Calu3 (cell line): ENCODE measurements at regions not wholly inside any gene's neighbourhood (a gene's known extent, or its start where the extent isn't known, plus 50 kb on each side); places are given as distances from the start of the nearest gene placed in this dataset.

ENCODE experiments used
- BruUV-seq: library from RNA; stranded (reverse); fragments of 400-500 nt; replicated peaks from 2 replicates; lab custom pipeline; 2021; lab: Mats Ljungman, UMichigan
- CTCF ChIA-PET: fragments of 300-600 bp; sonication (Branson Sonifier 250); formaldehyde crosslinking; loops from one replicate; lab custom pipeline; 2022; ENCODE audit warnings: antibody characterized with exemption; lab: Charles Lee
- DNase-seq: peaks from one replicate; pipeline ENCODE4 v3.0.0; 2022
- H3K27ac Mint-ChIP-seq: one replicate; pipeline ENCODE4 v1.8.0; 2022; ENCODE audit warnings: mixed read lengths; ENCODE audit not compliant: unreplicated experiment
- H3K27me3 Mint-ChIP-seq: one replicate; pipeline ENCODE4 v1.8.0; 2022; ENCODE audit warnings: mixed read lengths; ENCODE audit not compliant: unreplicated experiment
- H3K36me3 Mint-ChIP-seq: one replicate; pipeline ENCODE4 v1.8.0; 2022; ENCODE audit warnings: mild to moderate bottlenecking, moderate library complexity, mixed read lengths; ENCODE audit not compliant: insufficient read depth, unreplicated experiment
- H3K4me1 Mint-ChIP-seq: one replicate; pipeline ENCODE4 v1.8.0; 2022; ENCODE audit warnings: mild to moderate bottlenecking, low read depth, mixed read lengths; ENCODE audit not compliant: unreplicated experiment
- H3K4me3 Mint-ChIP-seq: one replicate; pipeline ENCODE4 v1.8.0; 2022; ENCODE audit warnings: mild to moderate bottlenecking, low read depth, moderate library complexity, mixed read lengths; ENCODE audit not compliant: unreplicated experiment
- H3K9me3 Mint-ChIP-seq: one replicate; pipeline ENCODE4 v1.8.0; 2022; ENCODE audit warnings: low read depth, mixed read lengths; ENCODE audit not compliant: unreplicated experiment
- CTCF ChIP-seq: fragments of 200-600 bp; IDR thresholded peaks from one replicate; pipeline ENCODE4 v1.8.0; 2022; ENCODE audit warnings: antibody characterized with exemption; ENCODE audit not compliant: unreplicated experiment
- intact Hi-C: fragments of 100-400 bp; cut with micrococcal nuclease; formaldehyde crosslinking; loops from one replicate; pipeline ENCODE4 v1.10.0; 2022; ENCODE audit not compliant: unreplicated experiment

GRCh38 chr11:27830206-27830605, 130.0 kb upstream of the BDNF start:
- no peaks in the 10 kb centered on the region for H3K9me3 Mint-ChIP-seq
- CTCF ChIA-PET, result no interaction called here
- H3K4me1 Mint-ChIP-seq, result no peaks in the 10 kb centered on the region
- peaks cover 12% of the 10 kb centered on the region for H3K27me3 Mint-ChIP-seq
- DNase-seq, result no peak
- intact Hi-C loops, result no loop called here
- H3K4me3 Mint-ChIP-seq, result no peak overlapping the region
- no peak for TF ChIP-seq CTCF
- no peak overlapping the region for H3K27ac Mint-ChIP-seq
- no TSS peak for BruUV-seq
- H3K36me3 Mint-ChIP-seq, result no peaks in the 10 kb centered on the region

GRCh38 chr11:27820249-27820648, 120.0 kb upstream of the BDNF start:
- no peak for DNase-seq
- intact Hi-C loops, result no loop called here
- H3K27ac Mint-ChIP-seq, result no peak overlapping the region
- peaks cover 14% of the 10 kb centered on the region for H3K27me3 Mint-ChIP-seq
- H3K4me1 Mint-ChIP-seq, result no peaks in the 10 kb centered on the region
- no peaks in the 10 kb centered on the region for H3K9me3 Mint-ChIP-seq
- no TSS peak for BruUV-seq
- TF ChIP-seq CTCF, result no peak
- H3K36me3 Mint-ChIP-seq, result no peaks in the 10 kb centered on the region
- CTCF ChIA-PET, result no interaction called here
- H3K4me3 Mint-ChIP-seq, result no peak overlapping the region

- H3K4me1 Mint-ChIP-seq, result no peaks in the 10 kb centered on the region
- CTCF ChIA-PET, result no interaction called here
- no peak overlapping the region for H3K27ac Mint-ChIP-seq
- intact Hi-C loops, result no loop called here
- H3K9me3 Mint-ChIP-seq, result no peaks in the 10 kb centered on the region
- peaks cover 29% of the 10 kb centered on the region for H3K27me3 Mint-ChIP-seq
- no peak overlapping the region for H3K4me3 Mint-ChIP-seq
- BruUV-seq, result no TSS peak
- H3K36me3 Mint-ChIP-seq, result no peaks in the 10 kb centered on the region
- no peak for TF ChIP-seq CTCF
- DNase-seq, result no peak
Measured at GRCh38 chr11:27816197-27816596, 115.9 kb upstream of the BDNF start.

- no TSS peak for BruUV-seq
- intact Hi-C loops, result no loop called here
- CTCF ChIA-PET, result no interaction called here
- no peak for DNase-seq
- no peaks in the 10 kb centered on the region for H3K9me3 Mint-ChIP-seq
- H3K27me3 Mint-ChIP-seq, result peaks cover 18% of the 10 kb centered on the region
- no peaks in the 10 kb centered on the region for H3K36me3 Mint-ChIP-seq
- no peak for TF ChIP-seq CTCF
- no peaks in the 10 kb centered on the region for H3K4me1 Mint-ChIP-seq
- H3K27ac Mint-ChIP-seq, result no peak overlapping the region
- no peak overlapping the region for H3K4me3 Mint-ChIP-seq
Measured at GRCh38 chr11:27812341-27812740, 112.1 kb upstream of the BDNF start.

GRCh38 chr11:27807596-27807995, 107.3 kb upstream of the BDNF start:
- DNase-seq, result no peak
- no peak for TF ChIP-seq CTCF
- intact Hi-C loops, result no loop called here
- no peaks in the 10 kb centered on the region for H3K4me1 Mint-ChIP-seq
- no peak overlapping the region for H3K27ac Mint-ChIP-seq
- no peaks in the 10 kb centered on the region for H3K36me3 Mint-ChIP-seq
- H3K4me3 Mint-ChIP-seq, result no peak overlapping the region
- no TSS peak for BruUV-seq
- no peaks in the 10 kb centered on the region for H3K9me3 Mint-ChIP-seq
- peaks cover 5% of the 10 kb centered on the region for H3K27me3 Mint-ChIP-seq
- CTCF ChIA-PET, result interaction anchor here (0.6 kb wide), 1 partner anchor 21 kb away, joined by 3 read pairs; no protein-coding TSS in a partner anchor
